K562 (cell line): ENCODE measurements at regions not wholly inside any gene's neighbourhood (a gene's known extent, or its start where the extent isn't known, plus 50 kb on each side); places are given as distances from the start of the nearest gene placed in this dataset.

Source experiments
- GATAD2A ChIP-seq: fragments of 450-650 bp; IDR thresholded peaks from 2 replicates; pipeline ENCODE4 v1.6.1; 2017
- KLF6 ChIP-seq: fragments of 250-450 bp; sonication (Bioruptor Pico); IDR thresholded peaks from 2 replicates; pipeline ENCODE4 v1.4.0; 2020; ENCODE audit warnings: mild to moderate bottlenecking, moderate library complexity, borderline replicate concordance
- NCOA2 ChIP-seq, 2 experiments: fragments of 450-650 bp; IDR thresholded peaks; 2 replicates each; pipeline ENCODE4 v1.6.1; 2018; ENCODE audit warnings: mild to moderate bottlenecking in 2 of 2, moderate library complexity in 1 of 2; ENCODE audit not compliant: partially characterized antibody in 2 of 2
- NR2C2 ChIP-seq, 2 experiments: fragments of 200-800 bp in 1 of 2; sonication (Bioruptor generic) in 1 of 2; sonication (generic) in 1 of 2; formaldehyde crosslinking in 1 of 2; IDR thresholded peaks; 2 replicates each; pipeline versions ENCODE4 v1.6.1 to v1.8.0; 2016 to 2022; ENCODE audit warnings: mild to moderate bottlenecking in 1 of 2, missing compliant biosample characterization in 1 of 2, missing genetic modification characterization in 1 of 2, missing genetic modification reagents in 1 of 2
- POLR2AphosphoS5 ChIP-seq: IDR thresholded peaks from 2 replicates; pipeline ENCODE4 v1.6.1; 2011; ENCODE audit warnings: mild to moderate bottlenecking, low read depth, low read length, moderate library complexity; ENCODE audit not compliant: control insufficient read depth, insufficient read depth
- SIX5 ChIP-seq, 2 experiments: IDR thresholded peaks; 2 replicates each; pipeline ENCODE4 v1.6.1; 2011; ENCODE audit warnings: low read length in 2 of 2, borderline replicate concordance in 1 of 2, low read depth in 1 of 2, mild to moderate bottlenecking in 1 of 2, moderate library complexity in 1 of 2; ENCODE audit not compliant: insufficient read depth in 1 of 2
- ZNF175 ChIP-seq: fragments of 200-800 bp; sonication (Bioruptor generic); IDR thresholded peaks from 2 replicates; pipeline ENCODE4 v1.6.1; 2016; ENCODE audit warnings: low read depth, mild to moderate bottlenecking, missing genetic modification characterization, missing compliant biosample characterization
- TF ChIP-seq, protein P1 (sequence below): fragments of 200-800 bp; sonication (Bioruptor generic); IDR thresholded peaks from 2 replicates; pipeline ENCODE4 v1.6.1; 2017; ENCODE audit warnings: missing genetic modification characterization, missing compliant biosample characterization
- TF ChIP-seq, protein P2 (sequence below), 3 experiments: IDR thresholded peaks in 2 of 3; conservative IDR thresholded peaks in 1 of 3; 2 replicates each; pipeline ENCODE4 v1.5.1; 2011 to 2012; ENCODE audit warnings: low read length in 3 of 3, mild to moderate bottlenecking in 3 of 3, control low read depth in 2 of 3, improper control_type of control experiment in 1 of 3, inconsistent platforms in 1 of 3, low read depth in 1 of 3, mixed read lengths in 1 of 3, moderate library complexity in 1 of 3; ENCODE audit not compliant: insufficient read depth in 2 of 3
- TF ChIP-seq, protein P3 (sequence below): IDR thresholded peaks from 2 replicates; pipeline ENCODE4 v1.6.1; 2012; ENCODE audit warnings: low read depth, low read length, improper control_type of control experiment, borderline replicate concordance

DNA sequence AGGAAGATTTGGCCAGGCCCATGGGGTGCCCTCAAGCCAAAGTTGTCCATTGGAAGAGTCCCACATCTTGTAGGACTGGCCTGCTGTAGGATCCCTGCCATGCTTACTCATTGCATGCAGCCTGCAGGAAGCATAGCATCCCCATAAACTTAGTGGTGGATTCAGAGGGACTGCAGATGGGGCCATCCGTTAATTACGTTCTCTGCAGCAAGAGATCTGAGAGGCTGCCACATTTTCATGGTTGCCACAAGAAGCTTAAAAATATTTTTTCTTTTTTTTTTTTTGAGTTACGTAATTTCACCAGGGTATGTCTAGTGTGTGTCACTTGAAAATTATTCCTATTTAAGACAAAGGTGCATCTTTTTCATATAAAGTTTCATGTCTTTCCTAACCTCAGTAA is 329.7 kb upstream of the USP24 start:
- TF ChIP-seq NR2C2 (CRISPR knock-in tag; IDR thresholded peaks at IDR 0.05) (no peak), NR2C2 (tag; IDR thresholded peaks at IDR 0.05) (no peak), NCOA2 (IDR thresholded peaks at IDR 0.05; ENCODE audit: partially characterized antibody in 2 of 2) (no peak), ZNF175 (no peak), POLR2AphosphoS5 (no peak), SIX5 (IDR thresholded peaks at IDR 0.05; ENCODE audit: borderline replicate concordance in 1 of 2, insufficient read depth in 1 of 2, low read depth in 1 of 2, low read length in 2 of 2) (no peak), GATAD2A (no peak), KLF6 (no peak)
- TF ChIP-seq, protein P1, sequence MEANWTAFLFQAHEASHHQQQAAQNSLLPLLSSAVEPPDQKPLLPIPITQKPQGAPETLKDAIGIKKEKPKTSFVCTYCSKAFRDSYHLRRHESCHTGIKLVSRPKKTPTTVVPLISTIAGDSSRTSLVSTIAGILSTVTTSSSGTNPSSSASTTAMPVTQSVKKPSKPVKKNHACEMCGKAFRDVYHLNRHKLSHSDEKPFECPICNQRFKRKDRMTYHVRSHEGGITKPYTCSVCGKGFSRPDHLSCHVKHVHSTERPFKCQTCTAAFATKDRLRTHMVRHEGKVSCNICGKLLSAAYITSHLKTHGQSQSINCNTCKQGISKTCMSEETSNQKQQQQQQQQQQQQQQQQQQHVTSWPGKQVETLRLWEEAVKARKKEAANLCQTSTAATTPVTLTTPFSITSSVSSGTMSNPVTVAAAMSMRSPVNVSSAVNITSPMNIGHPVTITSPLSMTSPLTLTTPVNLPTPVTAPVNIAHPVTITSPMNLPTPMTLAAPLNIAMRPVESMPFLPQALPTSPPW (CRISPR knock-in tag) = no peak
- TF ChIP-seq, protein P2, sequence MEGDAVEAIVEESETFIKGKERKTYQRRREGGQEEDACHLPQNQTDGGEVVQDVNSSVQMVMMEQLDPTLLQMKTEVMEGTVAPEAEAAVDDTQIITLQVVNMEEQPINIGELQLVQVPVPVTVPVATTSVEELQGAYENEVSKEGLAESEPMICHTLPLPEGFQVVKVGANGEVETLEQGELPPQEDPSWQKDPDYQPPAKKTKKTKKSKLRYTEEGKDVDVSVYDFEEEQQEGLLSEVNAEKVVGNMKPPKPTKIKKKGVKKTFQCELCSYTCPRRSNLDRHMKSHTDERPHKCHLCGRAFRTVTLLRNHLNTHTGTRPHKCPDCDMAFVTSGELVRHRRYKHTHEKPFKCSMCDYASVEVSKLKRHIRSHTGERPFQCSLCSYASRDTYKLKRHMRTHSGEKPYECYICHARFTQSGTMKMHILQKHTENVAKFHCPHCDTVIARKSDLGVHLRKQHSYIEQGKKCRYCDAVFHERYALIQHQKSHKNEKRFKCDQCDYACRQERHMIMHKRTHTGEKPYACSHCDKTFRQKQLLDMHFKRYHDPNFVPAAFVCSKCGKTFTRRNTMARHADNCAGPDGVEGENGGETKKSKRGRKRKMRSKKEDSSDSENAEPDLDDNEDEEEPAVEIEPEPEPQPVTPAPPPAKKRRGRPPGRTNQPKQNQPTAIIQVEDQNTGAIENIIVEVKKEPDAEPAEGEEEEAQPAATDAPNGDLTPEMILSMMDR (IDR thresholded peaks at IDR 0.05 in 2 of 3, conservative IDR thresholded peaks at IDR 0.05 in 1 of 3; ENCODE audit: insufficient read depth in 2 of 3, low read depth in 1 of 3, low read length in 3 of 3) = no peak
- TF ChIP-seq, protein P3, sequence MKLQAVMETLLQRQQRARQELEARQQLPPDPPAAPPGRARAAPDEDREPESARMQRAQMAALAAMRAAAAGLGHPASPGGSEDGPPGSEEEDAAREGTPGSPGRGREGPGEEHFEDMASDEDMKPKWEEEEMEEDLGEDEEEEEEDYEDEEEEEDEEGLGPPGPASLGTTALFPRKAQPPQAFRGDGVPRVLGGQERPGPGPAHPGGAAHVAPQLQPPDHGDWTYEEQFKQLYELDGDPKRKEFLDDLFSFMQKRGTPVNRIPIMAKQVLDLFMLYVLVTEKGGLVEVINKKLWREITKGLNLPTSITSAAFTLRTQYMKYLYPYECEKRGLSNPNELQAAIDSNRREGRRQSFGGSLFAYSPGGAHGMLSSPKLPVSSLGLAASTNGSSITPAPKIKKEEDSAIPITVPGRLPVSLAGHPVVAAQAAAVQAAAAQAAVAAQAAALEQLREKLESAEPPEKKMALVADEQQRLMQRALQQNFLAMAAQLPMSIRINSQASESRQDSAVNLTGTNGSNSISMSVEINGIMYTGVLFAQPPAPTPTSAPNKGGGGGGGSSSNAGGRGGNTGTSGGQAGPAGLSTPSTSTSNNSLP = no peak
